22Rv1 (cell line): ENCODE measurements at regions not wholly inside any gene's neighbourhood (a gene's known extent, or its start where the extent isn't known, plus 50 kb on each side); places are given as distances from the start of the nearest gene placed in this dataset.

ENCODE experiments used
- ZFX ChIP-seq: fragments of 450-650 bp; IDR thresholded peaks from 2 replicates; pipeline ENCODE4 v1.6.1; 2017; ENCODE audit warnings: antibody characterized with exemption, borderline replicate concordance
- TF ChIP-seq, protein P1 (sequence below): fragments of 450-650 bp; IDR thresholded peaks from 2 replicates; pipeline ENCODE4 v1.5.1; 2017; ENCODE audit warnings: mild to moderate bottlenecking

DNA sequence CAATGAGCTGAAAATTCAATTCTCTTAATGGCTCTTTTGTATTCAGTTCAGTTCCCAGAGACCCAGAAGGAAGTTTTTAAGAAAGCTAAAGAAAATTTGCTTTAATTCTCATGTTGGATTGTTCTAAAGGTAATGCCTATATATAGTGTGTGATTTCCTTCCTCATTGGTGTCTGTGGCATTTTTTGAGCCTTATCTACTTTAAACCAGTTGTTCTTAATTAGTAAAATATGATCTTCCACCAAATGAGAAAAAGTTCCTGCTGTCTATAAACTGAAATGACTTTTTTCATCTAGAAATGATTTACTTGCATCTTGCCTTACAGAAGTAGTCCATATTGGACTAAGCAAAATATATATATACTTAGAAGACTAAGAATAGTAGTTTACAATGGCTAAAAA is 622.1 kb upstream of the KIRREL3 start:
- TF ChIP-seq, protein P1, sequence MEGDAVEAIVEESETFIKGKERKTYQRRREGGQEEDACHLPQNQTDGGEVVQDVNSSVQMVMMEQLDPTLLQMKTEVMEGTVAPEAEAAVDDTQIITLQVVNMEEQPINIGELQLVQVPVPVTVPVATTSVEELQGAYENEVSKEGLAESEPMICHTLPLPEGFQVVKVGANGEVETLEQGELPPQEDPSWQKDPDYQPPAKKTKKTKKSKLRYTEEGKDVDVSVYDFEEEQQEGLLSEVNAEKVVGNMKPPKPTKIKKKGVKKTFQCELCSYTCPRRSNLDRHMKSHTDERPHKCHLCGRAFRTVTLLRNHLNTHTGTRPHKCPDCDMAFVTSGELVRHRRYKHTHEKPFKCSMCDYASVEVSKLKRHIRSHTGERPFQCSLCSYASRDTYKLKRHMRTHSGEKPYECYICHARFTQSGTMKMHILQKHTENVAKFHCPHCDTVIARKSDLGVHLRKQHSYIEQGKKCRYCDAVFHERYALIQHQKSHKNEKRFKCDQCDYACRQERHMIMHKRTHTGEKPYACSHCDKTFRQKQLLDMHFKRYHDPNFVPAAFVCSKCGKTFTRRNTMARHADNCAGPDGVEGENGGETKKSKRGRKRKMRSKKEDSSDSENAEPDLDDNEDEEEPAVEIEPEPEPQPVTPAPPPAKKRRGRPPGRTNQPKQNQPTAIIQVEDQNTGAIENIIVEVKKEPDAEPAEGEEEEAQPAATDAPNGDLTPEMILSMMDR, result no peak
- no peak for TF ChIP-seq ZFX
